Stomach (tissue), 4 donors: ENCODE measurements at regions not wholly inside any gene's neighbourhood (a gene's known extent, or its start where the extent isn't known, plus 50 kb on each side); places are given as distances from the start of the nearest gene placed in this dataset.

Experiments
- EP300 ChIP-seq: sonication (generic); formaldehyde crosslinking; IDR thresholded peaks from one replicate; pipeline ENCODE4 v1.6.1; 2017; ENCODE audit warnings: antibody characterized with exemption
- POLR2AphosphoS5 ChIP-seq, 3 donors: sonication (generic); formaldehyde crosslinking; IDR thresholded peaks; one replicate each; pipeline ENCODE4 v1.6.1; 2016; ENCODE audit warnings: antibody characterized with exemption in 3 of 3
- TF ChIP-seq, protein P1 (sequence below), 7 experiments: fragments of 450-650 bp in 4 of 7; fragments of 200-600 bp in 3 of 7; sonication (generic) in 3 of 7; IDR thresholded peaks; one replicate each; pipeline ENCODE4 v1.5.1; 2016 to 2019; ENCODE audit warnings: antibody characterized with exemption in 7 of 7, control low read depth in 2 of 7, mild to moderate bottlenecking in 1 of 7

GRCh38 chr18:64519201-64519600 lies 370.3 kb upstream of the LINC00305 start:
- TF ChIP-seq, protein P1, sequence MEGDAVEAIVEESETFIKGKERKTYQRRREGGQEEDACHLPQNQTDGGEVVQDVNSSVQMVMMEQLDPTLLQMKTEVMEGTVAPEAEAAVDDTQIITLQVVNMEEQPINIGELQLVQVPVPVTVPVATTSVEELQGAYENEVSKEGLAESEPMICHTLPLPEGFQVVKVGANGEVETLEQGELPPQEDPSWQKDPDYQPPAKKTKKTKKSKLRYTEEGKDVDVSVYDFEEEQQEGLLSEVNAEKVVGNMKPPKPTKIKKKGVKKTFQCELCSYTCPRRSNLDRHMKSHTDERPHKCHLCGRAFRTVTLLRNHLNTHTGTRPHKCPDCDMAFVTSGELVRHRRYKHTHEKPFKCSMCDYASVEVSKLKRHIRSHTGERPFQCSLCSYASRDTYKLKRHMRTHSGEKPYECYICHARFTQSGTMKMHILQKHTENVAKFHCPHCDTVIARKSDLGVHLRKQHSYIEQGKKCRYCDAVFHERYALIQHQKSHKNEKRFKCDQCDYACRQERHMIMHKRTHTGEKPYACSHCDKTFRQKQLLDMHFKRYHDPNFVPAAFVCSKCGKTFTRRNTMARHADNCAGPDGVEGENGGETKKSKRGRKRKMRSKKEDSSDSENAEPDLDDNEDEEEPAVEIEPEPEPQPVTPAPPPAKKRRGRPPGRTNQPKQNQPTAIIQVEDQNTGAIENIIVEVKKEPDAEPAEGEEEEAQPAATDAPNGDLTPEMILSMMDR (IDR thresholded peaks at IDR 0.05): no peak
- TF ChIP-seq POLR2AphosphoS5 (IDR thresholded peaks at IDR 0.05) (no peak), EP300 (no peak)
